Psoas muscle (tissue), 7 donors: ENCODE measurements at regions not wholly inside any gene's neighbourhood (a gene's known extent, or its start where the extent isn't known, plus 50 kb on each side); places are given as distances from the start of the nearest gene placed in this dataset.

Source experiments
- ATAC-seq, 4 donors: fragments of 200-7000 bp; cut with Tn5 transposase; one replicate each; pipeline ENCODE4 v1.9.1; 2020; ENCODE audit warnings: moderate library complexity in 3 of 4, mild to moderate bottlenecking in 2 of 4
- DNase-seq, 2 donors: peaks; one replicate each; pipeline ENCODE4 v3.0.0-alpha.2; 2020
- H3K27ac ChIP-seq: fragments of 200-600 bp; one replicate; pipeline ENCODE4 v1.8.0; 2022
- H3K27me3 ChIP-seq, 3 donors: fragments of 200-600 bp in 1 of 3; one replicate each; pipeline versions ENCODE4 v1.6.1 to v1.8.0; 2013 to 2022; ENCODE audit warnings: low read length in 2 of 3, mild to moderate bottlenecking in 2 of 3, moderate library complexity in 1 of 3; ENCODE audit not compliant: insufficient read depth in 3 of 3
- H3K36me3 ChIP-seq, 2 donors: fragments of 200-600 bp in 1 of 2; one replicate each; pipeline versions ENCODE4 v1.6.1 to v1.8.0; 2013 to 2022; ENCODE audit warnings: low read depth in 1 of 2, mild to moderate bottlenecking in 1 of 2, moderate library complexity in 1 of 2; ENCODE audit not compliant: insufficient read depth in 1 of 2
- H3K4me1 ChIP-seq: fragments of 200-600 bp; one replicate; pipeline ENCODE4 v1.8.0; 2022
- H3K4me3 ChIP-seq: fragments of 200-600 bp; one replicate; pipeline ENCODE4 v1.8.0; 2022; ENCODE audit warnings: mild to moderate bottlenecking
- H3K9me3 ChIP-seq: fragments of 200-600 bp; one replicate; pipeline ENCODE4 v1.8.0; 2022
- CTCF ChIP-seq: fragments of 200-600 bp; IDR thresholded peaks from one replicate; pipeline ENCODE4 v1.8.0; 2022; ENCODE audit warnings: antibody characterized with exemption
- WGBS, 3 donors: extraction: QIAGEN DNeasy Blood & Tissue Kit; methylation state at CpG; one replicate each; pipeline versions ENCODE4 v1.1.6 to v1.1.7; 2013; 5-methylcytosine and 5-hydroxymethylcytosine counted together
- intact Hi-C, 2 donors: fragments of 100-400 bp; cut with DNase I; formaldehyde crosslinking; loops; one replicate each; pipeline versions ENCODE4 v1.11.0 to v1.14.2; 2022
- donor health status: healthy with polysubstance abuse.
- donor health status: DM: no; HTN: no; CAD: no; lungs with moderate emphysema.
- donor health status: Bipolar disorder and iron deficiency.
- donor health status: healthy.
- donor health status: DM: yes; HTN: yes; CAD: no.
- donor health status: DM: no; HTN: no; CAD: no.
- donor health status: DM: yes; HTN: yes; CAD: no.

GRCh38 chr19:30881930-30882329 lies 467.3 kb downstream of the TSHZ3 start:
- Histone ChIP-seq H3K4me3 (no peak overlapping the region), H3K27me3 (peaks cover 0 to 1% (median 0%) of the 10 kb centered on the region in 3 donors), H3K36me3 (no peaks in the 10 kb centered on the region), H3K27ac (no peak overlapping the region), H3K4me1 (no peaks in the 10 kb centered on the region), H3K9me3 (no peaks in the 10 kb centered on the region)
- intact Hi-C loops = no loop called here
- no peak for DNase-seq
- no peak for ATAC-seq
- no peak for TF ChIP-seq CTCF
- 28 to 52% (median 29%) methylated on average over 2 of the region's 2 CpGs for WGBS, 3 donors

GRCh38 chr19:30881281-30881680 lies 468.0 kb downstream of the TSHZ3 start:
- no peaks in the 10 kb centered on the region for H3K36me3 ChIP-seq
- no peak overlapping the region for H3K4me3 ChIP-seq
- intact Hi-C loops = no loop called here
- H3K27me3 ChIP-seq = peaks cover 0 to 1% (median 0%) of the 10 kb centered on the region in 3 donors
- no peak for TF ChIP-seq CTCF
- H3K27ac ChIP-seq = no peak overlapping the region
- ATAC-seq (no peak), DNase-seq (no peak)
- no peaks in the 10 kb centered on the region for H3K9me3 ChIP-seq
- H3K4me1 ChIP-seq = no peaks in the 10 kb centered on the region
- 77 to 83% (median 83%) methylated on average over 7 of the region's 7 CpGs for WGBS, 3 donors

- H3K36me3 ChIP-seq = no peaks in the 10 kb centered on the region
- no peak for TF ChIP-seq CTCF
- WGBS, 3 donors = 64 to 77% (median 66%) methylated on average over 4 of the region's 4 CpGs
- intact Hi-C loops = no loop called here
- no peak overlapping the region for H3K27ac ChIP-seq
- H3K4me3 ChIP-seq = no peak overlapping the region
- no peak for ATAC-seq
- peaks cover 0 to 1% (median 0%) of the 10 kb centered on the region in 3 donors for H3K27me3 ChIP-seq
- no peak for DNase-seq
- H3K9me3 ChIP-seq = no peaks in the 10 kb centered on the region
- no peaks in the 10 kb centered on the region for H3K4me1 ChIP-seq
These were observed 468.7 kb downstream of the TSHZ3 start for GRCh38 chr19:30880551-30880950.

GRCh38 chr19:30880151-30880550 lies 469.1 kb downstream of the TSHZ3 start:
- intact Hi-C loops = no loop called here
- WGBS, 3 donors = 79 to 87% (median 81%) methylated on average over 4 of the region's 4 CpGs

More at GRCh38 chr19:30880151-30880550, 469.1 kb downstream of the TSHZ3 start:
- Histone ChIP-seq H3K9me3 (no peaks in the 10 kb centered on the region), H3K27ac (no peak overlapping the region), H3K27me3 (peaks cover 0 to 1% (median 0%) of the 10 kb centered on the region in 3 donors), H3K4me3 (no peak overlapping the region), H3K4me1 (no peaks in the 10 kb centered on the region), H3K36me3 (no peaks in the 10 kb centered on the region)
- ATAC-seq (no peak), DNase-seq (no peak)
- TF ChIP-seq CTCF = no peak
